ENCODE measurements at regions not wholly inside any gene's neighbourhood (a gene's known extent, or its start where the extent isn't known, plus 50 kb on each side); places are given as distances from the start of the nearest gene placed in this dataset.
A peak's percentile ranks its signal among the peaks of the same experiment; 100 is the strongest.

DNA sequence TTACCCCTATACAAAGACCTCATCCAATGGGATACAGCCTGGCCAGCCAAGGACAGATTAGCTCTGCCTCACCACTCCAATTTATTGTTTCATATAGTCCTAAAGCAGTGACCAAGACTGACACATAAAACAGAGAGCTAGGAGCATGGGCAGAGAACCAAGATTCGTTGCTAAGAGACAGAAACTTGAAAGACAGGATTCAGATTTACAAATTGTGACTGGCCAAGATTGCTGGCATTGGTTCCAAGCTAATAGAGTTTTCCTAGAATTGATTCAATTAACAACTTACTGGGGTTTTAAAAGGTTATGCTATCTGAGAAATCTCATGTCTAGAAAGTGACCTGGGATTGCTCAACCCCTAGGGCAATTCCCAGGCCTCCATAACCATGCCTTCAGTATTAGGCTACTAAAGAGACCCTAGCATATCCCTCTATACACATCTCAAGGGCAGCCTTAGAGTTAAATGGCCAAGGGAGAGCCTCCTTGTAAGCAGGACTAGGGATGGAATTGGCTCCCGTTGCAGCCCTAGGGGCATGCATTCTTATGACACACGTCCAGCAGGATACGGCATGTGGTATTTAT is 75.6 kb downstream of the ICOS start:
- WGBS, result 56% methylated on average over 4 of the region's 4 CpGs
- peak; percentile 73 for DNase-seq (ENCODE audit: extremely low spot score)

DNA sequence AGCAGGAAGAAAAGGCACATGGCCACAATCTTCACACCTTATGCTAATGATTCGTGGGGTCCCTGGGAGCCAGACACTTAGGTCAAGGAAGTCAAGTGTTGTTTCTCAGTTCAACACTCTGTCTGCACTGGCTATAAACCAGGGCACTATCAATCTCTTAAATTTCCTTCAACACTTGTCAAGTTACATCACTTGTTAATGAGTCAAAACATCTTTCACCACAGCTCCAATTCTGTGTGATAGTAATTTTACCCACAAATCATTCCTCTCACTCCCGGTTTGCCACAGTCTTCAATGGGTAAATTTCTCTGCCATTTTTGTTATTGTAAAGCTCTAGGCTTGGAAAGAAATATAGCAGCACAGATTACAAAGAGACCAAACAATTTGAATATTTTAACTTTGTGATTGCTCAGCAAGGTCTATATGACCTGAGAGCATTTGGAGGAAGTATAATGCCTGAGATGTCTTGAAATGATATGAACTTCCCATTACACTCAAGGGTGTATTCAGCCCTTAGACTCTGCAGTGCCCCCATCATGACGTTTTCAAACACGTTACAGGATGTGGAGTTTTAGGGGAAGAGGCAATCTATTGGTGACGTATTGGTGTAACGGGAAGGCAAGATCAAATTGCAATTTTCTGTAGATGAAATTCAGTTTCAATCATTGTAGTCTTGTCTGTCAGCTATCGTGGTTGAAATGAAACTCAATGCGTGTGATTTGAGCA is 78.7 kb downstream of the ICOS start:
- WGBS, result 79% methylated on average over 8 of the region's 8 CpGs

More for the DNA sequence above, 75.6 kb downstream of the ICOS start:
- Histone ChIP-seq H3K4me1 (ENCODE audit: insufficient read depth) (no peaks in the 10 kb centered on the region), H3K27ac (ENCODE audit: low read depth) (no peak overlapping the region), H3K36me3 (ENCODE audit: insufficient read depth) (no peaks in the 10 kb centered on the region), H3K4me3 (ENCODE audit: low read depth, low read length) (no peak overlapping the region)

DNA sequence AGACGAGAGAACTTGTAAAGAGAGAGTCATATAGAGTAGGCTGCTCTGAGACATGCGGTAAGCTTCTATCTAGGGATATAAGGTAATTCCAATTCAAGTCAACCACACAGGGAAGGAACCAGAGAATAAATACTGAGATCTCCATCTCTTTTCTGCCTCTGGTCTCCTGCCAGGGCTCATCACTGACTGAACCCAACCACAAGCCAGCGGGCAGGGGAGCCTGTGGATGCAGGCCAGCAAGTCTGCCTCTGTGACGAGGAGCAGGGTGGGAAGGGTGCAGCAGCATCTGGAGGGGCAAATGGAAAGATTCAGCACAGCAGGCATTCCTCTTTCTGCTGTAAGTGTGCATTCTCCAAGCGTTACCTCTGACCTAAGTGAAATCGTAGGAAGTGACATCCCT is 82.2 kb downstream of the ICOS start:
- Histone ChIP-seq H3K27ac (ENCODE audit: low read depth) (no peak overlapping the region), H3K4me3 (ENCODE audit: low read depth, low read length) (no peak overlapping the region), H3K36me3 (ENCODE audit: insufficient read depth) (no peaks in the 10 kb centered on the region), H3K4me1 (ENCODE audit: insufficient read depth) (no peaks in the 10 kb centered on the region)
- DNase-seq (ENCODE audit: extremely low spot score), result no peak
- 82% methylated on average over 6 of the region's 6 CpGs for whole genome bisulfite sequencing

More for the DNA sequence above, 78.7 kb downstream of the ICOS start:
- Histone ChIP-seq H3K36me3 (ENCODE audit: insufficient read depth) (no peaks in the 10 kb centered on the region), H3K4me1 (ENCODE audit: insufficient read depth) (no peaks in the 10 kb centered on the region), H3K4me3 (ENCODE audit: low read depth, low read length) (no peak overlapping the region), H3K27ac (ENCODE audit: low read depth) (no peak overlapping the region)
- DNase-seq (ENCODE audit: extremely low spot score), result no peak

DNA sequence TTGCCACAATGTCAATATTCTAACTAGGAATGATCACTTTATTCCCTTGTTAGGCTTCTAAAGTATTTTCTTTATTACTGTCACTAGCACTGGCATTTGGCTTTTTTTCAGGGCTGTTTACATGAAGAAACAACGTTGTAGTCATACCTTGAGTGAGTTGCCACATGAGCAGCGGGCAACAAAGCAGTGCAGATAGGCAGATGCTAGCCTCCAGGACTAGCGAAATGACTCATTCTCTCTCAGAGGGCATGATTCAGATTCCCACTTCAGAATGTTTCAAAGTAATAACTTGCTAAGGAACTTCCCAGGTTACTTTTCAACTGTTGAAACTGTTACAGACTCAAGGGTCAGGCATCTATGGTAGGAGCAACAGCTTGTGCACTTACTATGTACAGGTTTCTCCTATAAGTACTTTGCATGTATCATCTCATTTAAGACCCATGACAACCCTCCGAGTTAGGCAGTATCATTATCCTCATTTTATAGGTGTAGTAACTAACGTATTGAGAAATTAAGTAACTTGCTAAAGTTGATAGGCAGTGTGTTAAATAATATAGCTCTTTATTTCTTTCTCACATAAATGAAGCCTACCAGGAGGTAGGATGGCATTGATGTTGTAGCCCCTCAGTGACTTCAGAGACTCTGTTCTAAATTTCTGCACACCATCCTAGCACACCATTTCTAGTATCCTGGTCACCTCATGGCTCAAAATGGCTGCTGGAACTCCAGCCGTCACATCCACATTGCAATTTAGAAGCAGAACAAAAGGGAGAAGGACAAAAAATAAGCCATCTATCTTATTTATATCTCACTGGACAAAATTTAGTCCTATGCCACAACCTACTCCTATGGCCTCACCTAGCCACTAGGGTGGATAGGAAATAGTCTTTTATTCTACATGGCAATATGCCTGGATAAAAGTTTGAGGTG is 83.3 kb downstream of the ICOS start:
- Histone ChIP-seq H3K27ac (ENCODE audit: low read depth) (no peak overlapping the region), H3K4me1 (ENCODE audit: insufficient read depth) (no peaks in the 10 kb centered on the region), H3K4me3 (ENCODE audit: low read depth, low read length) (no peak overlapping the region), H3K36me3 (ENCODE audit: insufficient read depth) (no peaks in the 10 kb centered on the region)
- no peak for DNase-seq (ENCODE audit: extremely low spot score)
- 90% methylated on average over 6 of the region's 6 CpGs for whole genome bisulfite sequencing

DNA sequence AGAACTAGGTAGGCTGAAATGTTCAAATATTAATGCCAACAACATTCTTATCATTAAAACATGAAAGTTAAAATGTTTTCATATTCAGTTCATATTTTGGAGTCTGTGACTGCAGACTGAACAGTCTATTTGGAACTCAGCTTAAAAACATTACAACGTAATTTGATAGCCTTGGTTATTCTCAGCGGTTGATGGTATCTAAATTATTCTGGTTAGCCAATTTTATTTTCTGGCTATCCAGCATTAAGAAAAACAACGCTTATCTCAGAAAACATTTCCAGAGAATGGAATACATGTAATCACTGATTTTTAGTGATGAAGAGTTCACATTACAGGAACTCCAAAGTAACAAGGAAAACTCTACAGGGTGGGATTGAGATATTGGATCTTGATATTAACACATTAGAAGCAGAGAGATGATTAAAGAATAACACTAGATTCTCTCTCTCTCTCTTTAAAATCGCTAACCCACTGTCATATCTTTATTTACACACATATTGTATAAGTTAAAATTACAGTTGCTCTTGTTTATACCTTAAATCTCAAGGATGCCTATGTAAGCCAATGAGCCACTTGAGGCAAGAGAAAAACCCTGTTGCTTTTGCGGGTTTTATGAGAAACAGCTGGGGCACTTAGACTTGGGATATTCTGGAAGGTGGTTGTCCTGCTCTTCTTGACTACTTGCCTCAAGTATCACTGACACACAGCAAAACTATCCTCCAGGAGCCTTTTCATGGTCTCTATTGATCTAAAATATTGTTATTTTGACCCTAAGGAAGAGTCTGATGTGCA is 84.9 kb downstream of the ICOS start:
- H3K27ac ChIP-seq (ENCODE audit: low read depth), result no peak overlapping the region
- no peak overlapping the region for H3K4me3 ChIP-seq (ENCODE audit: low read depth, low read length)
- no peaks in the 10 kb centered on the region for H3K4me1 ChIP-seq (ENCODE audit: insufficient read depth)
- no peaks in the 10 kb centered on the region for H3K36me3 ChIP-seq (ENCODE audit: insufficient read depth)
- WGBS, result 42% methylated on average over 5 of the region's 5 CpGs
- DNase-seq (ENCODE audit: extremely low spot score), result no peak

DNA sequence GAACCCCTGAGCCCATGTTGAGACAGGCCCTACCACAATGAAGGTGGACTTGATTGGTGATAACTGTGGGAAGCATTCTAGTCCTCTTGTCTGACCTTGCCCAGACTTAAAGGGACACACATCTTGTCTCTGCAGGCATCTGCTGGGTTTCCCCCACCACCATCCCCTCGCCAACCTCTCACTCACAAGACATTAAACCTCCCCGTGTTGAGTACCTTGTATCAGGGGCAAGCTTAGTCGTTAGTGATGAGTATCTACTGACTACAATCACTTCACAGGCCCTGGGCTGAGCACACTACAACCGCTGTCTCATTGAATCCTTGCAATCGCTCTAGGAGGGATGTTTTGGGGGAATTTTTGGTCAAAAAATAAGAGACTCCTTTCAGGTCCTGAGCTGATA is 86.0 kb downstream of the ICOS start:
- Histone ChIP-seq H3K27ac (ENCODE audit: low read depth) (no peak overlapping the region), H3K36me3 (ENCODE audit: insufficient read depth) (no peaks in the 10 kb centered on the region), H3K4me3 (ENCODE audit: low read depth, low read length) (no peak overlapping the region), H3K4me1 (ENCODE audit: insufficient read depth) (no peaks in the 10 kb centered on the region)
- 84% methylated on average over 5 of the region's 5 CpGs for WGBS
- DNase-seq (ENCODE audit: extremely low spot score), result no peak

DNA sequence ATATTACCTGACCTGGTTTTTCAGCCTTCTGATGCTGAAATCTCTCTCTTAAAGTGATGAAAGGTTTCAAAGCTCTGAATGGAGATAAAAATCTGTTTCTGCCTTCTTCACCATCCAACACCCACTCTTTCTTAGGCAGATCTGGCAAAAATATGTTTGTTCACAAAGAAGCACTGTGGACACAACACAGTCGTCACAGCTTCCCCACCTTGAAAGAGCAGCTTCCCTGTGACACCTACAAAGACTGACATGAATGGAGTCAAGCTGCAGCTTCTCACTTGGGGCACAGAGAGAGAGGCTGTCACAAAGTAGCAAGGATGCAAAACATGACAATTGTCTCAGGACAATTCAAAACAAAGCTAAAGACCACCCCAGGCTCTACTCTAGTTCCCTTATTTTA is 86.5 kb downstream of the ICOS start:
- H3K27ac ChIP-seq (ENCODE audit: low read depth), result no peak overlapping the region
- H3K36me3 ChIP-seq (ENCODE audit: insufficient read depth), result no peaks in the 10 kb centered on the region

DNA sequence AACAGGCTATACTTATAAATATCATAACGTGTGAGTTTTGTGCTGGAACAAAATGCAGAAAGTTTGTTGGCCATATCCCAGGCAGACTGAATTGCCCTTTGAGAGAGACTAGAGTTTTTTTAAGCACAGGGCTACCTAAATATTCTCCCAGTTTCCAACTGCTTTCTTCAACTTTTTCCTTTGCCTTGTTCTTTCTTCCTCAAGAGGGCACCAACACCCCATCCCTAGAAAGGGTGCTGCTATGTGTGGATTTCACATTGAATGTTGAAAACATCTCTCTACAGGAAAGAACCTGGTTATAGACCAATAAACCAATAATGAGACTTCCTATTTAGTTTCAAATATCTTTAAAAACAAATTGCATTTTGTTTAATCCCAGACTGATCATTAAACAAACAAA is 87.9 kb downstream of the ICOS start:
- Histone ChIP-seq H3K27ac (ENCODE audit: low read depth) (no peak overlapping the region), H3K36me3 (ENCODE audit: insufficient read depth) (no peaks in the 10 kb centered on the region), H3K4me3 (ENCODE audit: low read depth, low read length) (no peak overlapping the region), H3K4me1 (ENCODE audit: insufficient read depth) (no peaks in the 10 kb centered on the region)
- peak; percentile 64 for DNase-seq (ENCODE audit: extremely low spot score)
- WGBS, result 8% methylated on average over 1 of the region's 1 CpG

More for the DNA sequence above, 86.5 kb downstream of the ICOS start:
- Histone ChIP-seq H3K4me3 (ENCODE audit: low read depth, low read length) (no peak overlapping the region), H3K4me1 (ENCODE audit: insufficient read depth) (no peaks in the 10 kb centered on the region)
- DNase-seq (ENCODE audit: extremely low spot score), result no peak
- 92% methylated on average over 1 of the region's 1 CpG for WGBS

DNA sequence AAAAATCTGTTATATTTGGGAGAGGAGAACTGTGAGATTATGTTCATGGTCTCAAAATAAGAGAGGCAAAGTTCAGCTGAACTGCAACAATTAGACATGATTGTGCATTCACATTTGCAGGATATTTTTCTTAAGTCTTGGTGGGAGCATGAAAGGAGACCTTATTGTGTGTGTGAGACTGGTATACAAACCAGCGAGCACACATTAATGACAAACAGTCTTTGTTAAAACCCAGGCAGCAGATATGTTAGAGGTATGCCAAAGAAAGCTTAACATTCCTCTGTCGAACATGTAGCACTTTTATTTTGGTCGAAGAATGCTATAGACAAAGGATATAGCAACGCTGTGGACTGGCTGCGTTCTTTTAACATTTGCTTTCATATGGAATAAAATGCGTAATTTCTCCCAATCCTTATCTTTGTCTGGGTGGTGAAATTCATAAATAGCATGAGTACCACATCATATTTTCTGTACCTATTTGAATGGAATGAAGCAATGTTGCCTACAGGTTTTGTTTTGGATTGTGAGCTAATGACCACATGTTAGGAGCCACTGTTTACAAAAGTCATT is 88.4 kb downstream of the ICOS start:
- no peak for DNase-seq (ENCODE audit: extremely low spot score)
- H3K27ac ChIP-seq (ENCODE audit: low read depth), result no peak overlapping the region
- no peaks in the 10 kb centered on the region for H3K4me1 ChIP-seq (ENCODE audit: insufficient read depth)
- H3K36me3 ChIP-seq (ENCODE audit: insufficient read depth), result no peaks in the 10 kb centered on the region
- H3K4me3 ChIP-seq (ENCODE audit: low read depth, low read length), result no peak overlapping the region
- WGBS, result 62% methylated on average over 6 of the region's 6 CpGs

DNA sequence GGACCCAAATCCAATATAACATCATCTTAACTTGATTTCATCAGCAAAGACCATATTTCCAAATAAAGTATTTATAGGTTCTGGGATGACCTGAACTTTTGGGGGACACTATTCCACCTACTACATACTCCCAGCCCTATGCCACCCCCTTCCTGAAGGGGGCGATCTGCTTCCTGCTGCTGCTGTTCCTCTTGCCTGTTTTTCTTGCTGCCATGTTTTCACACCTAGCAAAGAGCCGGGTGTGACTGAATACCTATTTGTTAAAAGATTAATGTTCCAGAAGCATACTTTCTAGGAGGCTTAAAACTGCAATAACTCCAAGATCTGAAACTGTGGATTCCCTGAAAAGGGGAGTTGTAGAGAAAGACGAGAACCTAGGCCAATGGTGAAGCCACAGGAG is 89.7 kb downstream of the ICOS start:
- 90% methylated on average over 3 of the region's 3 CpGs for WGBS
- Histone ChIP-seq H3K36me3 (ENCODE audit: insufficient read depth) (no peaks in the 10 kb centered on the region), H3K4me1 (ENCODE audit: insufficient read depth) (no peaks in the 10 kb centered on the region), H3K27ac (ENCODE audit: low read depth) (no peak overlapping the region), H3K4me3 (ENCODE audit: low read depth, low read length) (no peak overlapping the region)
- DNase-seq (ENCODE audit: extremely low spot score), result no peak

DNA sequence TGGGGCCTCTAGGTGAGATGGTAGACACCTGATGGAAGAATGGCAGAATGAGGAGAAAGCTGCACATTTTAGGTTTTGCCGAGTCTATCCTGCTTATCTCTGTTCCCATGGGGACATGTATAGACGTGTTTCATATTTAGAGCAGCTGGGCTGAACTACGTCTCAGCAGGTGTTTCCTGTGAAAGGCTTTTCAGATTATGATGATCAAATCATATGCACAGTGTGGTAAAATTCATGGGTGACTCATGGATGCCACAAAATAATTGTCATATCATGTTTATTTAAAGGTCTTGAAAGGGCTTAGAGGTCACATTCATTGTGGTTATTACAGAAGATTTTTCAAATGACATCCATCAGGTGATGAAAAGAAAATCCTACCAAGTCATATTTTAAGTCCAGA is 90.5 kb downstream of the ICOS start:
- Histone ChIP-seq H3K36me3 (ENCODE audit: insufficient read depth) (no peaks in the 10 kb centered on the region), H3K4me3 (ENCODE audit: low read depth, low read length) (no peak overlapping the region), H3K4me1 (ENCODE audit: insufficient read depth) (no peaks in the 10 kb centered on the region), H3K27ac (ENCODE audit: low read depth) (no peak overlapping the region)
- DNase-seq (ENCODE audit: extremely low spot score), result no peak
- WGBS, result 58% methylated on average over 3 of the region's 3 CpGs

DNA sequence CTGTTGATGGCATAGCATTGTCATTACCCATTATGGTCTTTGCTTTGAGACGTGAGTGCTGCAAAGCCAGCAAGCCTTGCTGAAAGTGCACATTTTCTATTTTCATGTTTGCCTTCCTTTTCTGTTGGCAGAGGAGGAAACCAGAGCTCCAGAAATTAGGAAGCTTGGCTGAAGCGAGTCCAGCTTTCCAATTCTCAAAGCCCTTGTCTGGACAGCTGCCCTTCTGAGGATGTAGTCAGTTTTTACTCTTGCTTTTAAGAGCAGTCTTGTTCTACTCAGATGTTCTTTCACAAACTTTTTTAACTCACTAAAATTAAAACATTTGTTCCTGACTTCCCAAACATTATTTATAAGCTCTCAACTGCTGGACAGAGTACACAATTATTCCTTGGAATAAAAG is 93.8 kb downstream of the ICOS start:
- Histone ChIP-seq H3K27ac (ENCODE audit: low read depth) (no peak overlapping the region), H3K4me1 (ENCODE audit: insufficient read depth) (no peaks in the 10 kb centered on the region), H3K36me3 (ENCODE audit: insufficient read depth) (no peaks in the 10 kb centered on the region), H3K4me3 (ENCODE audit: low read depth, low read length) (no peak overlapping the region)
- no peak for DNase-seq (ENCODE audit: extremely low spot score)
- 27% methylated on average over 2 of the region's 2 CpGs for WGBS

DNA sequence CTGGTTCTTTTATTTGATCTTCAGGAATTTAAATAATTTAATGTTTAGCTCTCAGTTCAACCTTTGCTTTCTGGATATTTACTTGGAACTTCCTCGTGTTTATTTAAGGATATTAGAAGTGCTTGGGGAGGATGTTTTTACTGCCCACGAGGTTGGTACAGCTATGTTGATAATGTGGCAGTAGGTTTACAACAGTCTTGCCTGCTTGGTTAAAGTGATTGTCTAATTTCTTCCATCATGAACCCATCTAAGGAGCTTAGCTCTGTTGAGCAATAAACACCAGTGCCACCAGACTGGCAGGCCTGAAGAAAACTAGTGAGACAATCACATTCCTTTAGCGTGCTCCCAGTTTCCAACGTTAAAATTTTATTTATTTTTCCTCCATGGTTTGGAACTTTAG is 94.5 kb downstream of the ICOS start:
- Histone ChIP-seq H3K4me3 (ENCODE audit: low read depth, low read length) (no peak overlapping the region), H3K36me3 (ENCODE audit: insufficient read depth) (no peaks in the 10 kb centered on the region), H3K27ac (ENCODE audit: low read depth) (no peak overlapping the region), H3K4me1 (ENCODE audit: insufficient read depth) (no peaks in the 10 kb centered on the region)
- no peak for DNase-seq (ENCODE audit: extremely low spot score)
- WGBS, result 21% methylated on average over 4 of the region's 4 CpGs
